Mucosa of gallbladder (tissue), 1 donor: ENCODE measurements at regions not wholly inside any gene's neighbourhood (a gene's known extent, or its start where the extent isn't known, plus 50 kb on each side); places are given as distances from the start of the nearest gene placed in this dataset.

ENCODE experiments used
- DNase-seq: peaks from one replicate; pipeline ENCODE4 v3.0.0-alpha.2; 2020; ENCODE audit warnings: low spot score
- donor health status: DM: no; HTN: no; CAD: no.

DNA sequence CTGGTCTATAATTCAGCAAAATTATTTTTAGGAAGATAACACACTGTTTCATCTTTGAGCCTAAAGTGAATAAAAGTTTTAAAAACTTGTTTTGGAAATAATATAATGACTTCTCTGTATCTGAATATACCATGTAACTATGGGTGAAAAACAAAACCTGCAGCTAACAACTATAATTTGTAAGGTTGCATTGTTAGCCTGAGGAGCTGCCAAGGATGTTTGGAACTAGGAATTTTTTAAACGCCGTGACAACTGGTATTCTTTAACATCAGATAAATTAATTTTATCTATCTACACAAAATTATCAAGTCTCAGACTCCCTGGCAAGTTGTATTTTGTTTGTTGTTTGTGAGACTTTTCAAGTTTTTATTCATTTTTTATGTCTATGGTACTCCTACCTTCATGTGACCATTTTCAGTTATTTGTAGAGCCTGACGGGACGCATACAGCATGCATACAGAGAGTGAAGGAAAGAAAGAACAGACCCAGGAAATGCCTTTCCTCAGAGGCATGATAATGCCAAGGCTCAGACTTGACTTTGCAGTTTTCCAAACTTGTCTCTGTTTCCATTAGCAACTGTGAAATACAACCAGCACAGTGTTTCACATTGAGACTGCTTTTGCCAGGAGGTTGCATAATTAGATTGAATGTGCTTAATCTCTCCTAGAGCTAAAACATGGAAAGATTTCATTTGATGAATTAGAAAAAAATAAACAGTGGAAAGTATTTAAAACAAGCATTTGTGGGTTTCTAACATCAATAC, 60.8 kb upstream of the ARHGEF26 start:
- peak; percentile 42 for DNase-seq

DNA sequence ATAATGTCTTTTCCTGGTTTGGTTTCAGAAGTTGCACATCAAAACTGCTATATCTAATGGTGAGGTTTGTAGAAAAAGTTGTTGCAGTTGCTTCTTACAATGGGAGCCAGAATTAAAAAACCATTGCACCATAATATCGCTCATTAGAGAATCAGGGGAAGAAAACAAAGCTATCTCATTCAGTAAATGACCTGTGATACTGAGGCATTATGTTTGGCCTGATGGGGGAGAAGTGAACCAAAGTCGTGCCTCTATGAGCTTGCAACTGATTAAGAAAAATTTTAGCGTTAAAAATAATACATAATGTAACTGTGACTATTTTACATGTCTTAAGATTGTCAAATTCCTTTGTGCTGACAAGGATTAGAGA, 60.2 kb upstream of the ARHGEF26 start:
- no peak for DNase-seq

DNA sequence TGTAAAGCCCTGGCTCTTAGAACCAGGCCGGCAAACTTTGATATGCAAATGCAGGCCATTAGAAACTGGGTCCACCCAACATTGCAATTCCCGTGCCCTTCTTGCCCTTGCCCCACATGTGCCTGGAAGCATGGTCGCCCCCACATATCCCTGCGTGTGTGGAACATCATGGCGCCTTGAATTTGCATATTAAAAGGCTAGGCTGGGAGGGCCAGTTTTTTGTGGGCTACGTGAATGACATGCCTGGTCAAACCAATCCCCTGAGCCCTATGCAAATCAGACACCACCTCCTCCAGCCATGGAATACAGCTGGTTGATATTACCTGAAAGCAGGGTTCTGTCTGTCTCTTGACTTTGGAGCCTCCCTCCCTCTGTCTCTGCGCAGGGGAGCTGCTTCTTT, 58.7 kb upstream of the ARHGEF26 start:
- DNase-seq: no peak

DNA sequence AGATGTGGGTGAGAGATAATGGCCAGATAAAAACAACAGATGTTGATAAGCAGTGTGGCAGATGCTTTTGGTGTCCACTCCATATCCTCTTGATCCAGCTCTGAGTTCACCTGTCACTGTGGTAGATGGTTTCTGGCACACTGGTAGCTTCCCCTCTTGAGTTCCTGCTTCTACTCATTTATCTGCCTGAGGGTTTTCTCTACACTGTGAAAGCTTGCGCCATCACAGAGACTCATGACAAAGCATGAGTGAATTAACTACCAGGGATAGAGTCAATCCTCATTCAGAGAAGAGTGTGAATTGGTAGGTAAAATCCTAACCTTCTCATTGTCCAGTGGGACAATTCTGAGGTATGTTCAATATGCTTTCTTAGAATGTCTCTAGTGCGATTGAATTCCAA, 50.0 kb upstream of the ARHGEF26 start:
- DNase-seq: no peak
